MCF 10A (cell line): ENCODE measurements at regions not wholly inside any gene's neighbourhood (a gene's known extent, or its start where the extent isn't known, plus 50 kb on each side); places are given as distances from the start of the nearest gene placed in this dataset.
"Not testable (repeated sequence)": the region's sequence is repeated elsewhere in the genome, so short reads cannot be mapped to it uniquely, and the experiment has no call there.

Experiments used
- BruUV-seq: library from RNA; stranded (reverse); fragments of 400-500 nt; replicated peaks from 2 replicates; lab custom pipeline; 2021; lab: Mats Ljungman, UMichigan
- CTCF ChIA-PET: fragments of 300-600 bp; sonication (Branson Sonifier 250); formaldehyde crosslinking; extraction: SDS; loops from one replicate; lab custom pipeline; 2021; ENCODE audit warnings: antibody characterized with exemption, inconsistent platforms; lab: Yijun Ruan, JAX
- POLR2A ChIA-PET: fragments of 300-600, 350-650 bp; sonication (Branson Sonifier 250); formaldehyde crosslinking; extraction: SDS; loops from one replicate; lab custom pipeline; 2020; ENCODE audit warnings: antibody characterized with exemption, inconsistent platforms; lab: Yijun Ruan, JAX
- DNase-seq: peaks from one replicate; pipeline ENCODE4 v3.0.0-alpha.2; 2018; ENCODE audit not compliant: unreplicated experiment
- H3K27ac Mint-ChIP-seq: one replicate; pipeline ENCODE4 v1.8.0; 2022; ENCODE audit warnings: mild to moderate bottlenecking, low read depth, mixed read lengths; ENCODE audit not compliant: unreplicated experiment
- H3K27me3 Mint-ChIP-seq: one replicate; pipeline ENCODE4 v1.8.0; 2022; ENCODE audit warnings: mixed read lengths; ENCODE audit not compliant: insufficient read depth, unreplicated experiment
- H3K36me3 Mint-ChIP-seq: one replicate; pipeline ENCODE4 v1.8.0; 2022; ENCODE audit warnings: mild to moderate bottlenecking, moderate library complexity, mixed read lengths; ENCODE audit not compliant: insufficient read depth, unreplicated experiment
- H3K4me1 Mint-ChIP-seq: one replicate; pipeline ENCODE4 v1.8.0; 2022; ENCODE audit warnings: mixed read lengths; ENCODE audit not compliant: insufficient read depth, unreplicated experiment
- H3K4me3 Mint-ChIP-seq: one replicate; pipeline ENCODE4 v1.8.0; 2022; ENCODE audit warnings: mild to moderate bottlenecking, moderate library complexity, mixed read lengths; ENCODE audit not compliant: unreplicated experiment
- H3K9me3 Mint-ChIP-seq: one replicate; pipeline ENCODE4 v1.8.0; 2022; ENCODE audit warnings: mixed read lengths; ENCODE audit not compliant: unreplicated experiment
- CTCF ChIP-seq: fragments of 200-600 bp; IDR thresholded peaks from one replicate; pipeline ENCODE4 v1.8.0; 2022; ENCODE audit warnings: antibody characterized with exemption, mild to moderate bottlenecking; ENCODE audit not compliant: unreplicated experiment
- intact Hi-C: fragments of 100-400 bp; cut with micrococcal nuclease; formaldehyde crosslinking; loops from 2 replicates; pipeline ENCODE4 v1.14.1; 2022

- H3K36me3 Mint-ChIP-seq: no peaks in the 10 kb centered on the region
- H3K9me3 Mint-ChIP-seq: no peaks in the 10 kb centered on the region
- peaks cover 5% of the 10 kb centered on the region for H3K4me1 Mint-ChIP-seq
- no peak for TF ChIP-seq CTCF
- ChIA-PET CTCF (no interaction called here), POLR2A (no interaction called here)
- intact Hi-C loops: no loop called here
- H3K27me3 Mint-ChIP-seq: no peaks in the 10 kb centered on the region
- BruUV-seq: no TSS peak
- H3K4me3 Mint-ChIP-seq: no peak overlapping the region
- DNase-seq: no peak
- H3K27ac Mint-ChIP-seq: peak overlapping the region; percentile 23
These were observed 103.1 kb downstream of the VGLL3 start for GRCh38 chr3:86887876-86888275.

GRCh38 chr3:86880066-86880465 lies 110.9 kb downstream of the VGLL3 start:
- H3K9me3 Mint-ChIP-seq: no peaks in the 10 kb centered on the region
- no peak overlapping the region for H3K4me3 Mint-ChIP-seq
- POLR2A ChIA-PET: interaction anchor here (2.0 kb wide), 1 partner anchor 111 kb away, joined by 5 read pairs; the partner anchor contains the start of gene VGLL3
- H3K4me1 Mint-ChIP-seq: peaks cover 7% of the 10 kb centered on the region
- CTCF ChIA-PET: interaction anchor here (1.9 kb wide), 1 partner anchor 10 kb away, joined by 9 read pairs; no protein-coding TSS in a partner anchor
- DNase-seq: no peak
- BruUV-seq: no TSS peak
- H3K36me3 Mint-ChIP-seq: no peaks in the 10 kb centered on the region
- no peaks in the 10 kb centered on the region for H3K27me3 Mint-ChIP-seq
- no peak for TF ChIP-seq CTCF
- intact Hi-C loops: no loop called here
- H3K27ac Mint-ChIP-seq: no peak overlapping the region

DNA sequence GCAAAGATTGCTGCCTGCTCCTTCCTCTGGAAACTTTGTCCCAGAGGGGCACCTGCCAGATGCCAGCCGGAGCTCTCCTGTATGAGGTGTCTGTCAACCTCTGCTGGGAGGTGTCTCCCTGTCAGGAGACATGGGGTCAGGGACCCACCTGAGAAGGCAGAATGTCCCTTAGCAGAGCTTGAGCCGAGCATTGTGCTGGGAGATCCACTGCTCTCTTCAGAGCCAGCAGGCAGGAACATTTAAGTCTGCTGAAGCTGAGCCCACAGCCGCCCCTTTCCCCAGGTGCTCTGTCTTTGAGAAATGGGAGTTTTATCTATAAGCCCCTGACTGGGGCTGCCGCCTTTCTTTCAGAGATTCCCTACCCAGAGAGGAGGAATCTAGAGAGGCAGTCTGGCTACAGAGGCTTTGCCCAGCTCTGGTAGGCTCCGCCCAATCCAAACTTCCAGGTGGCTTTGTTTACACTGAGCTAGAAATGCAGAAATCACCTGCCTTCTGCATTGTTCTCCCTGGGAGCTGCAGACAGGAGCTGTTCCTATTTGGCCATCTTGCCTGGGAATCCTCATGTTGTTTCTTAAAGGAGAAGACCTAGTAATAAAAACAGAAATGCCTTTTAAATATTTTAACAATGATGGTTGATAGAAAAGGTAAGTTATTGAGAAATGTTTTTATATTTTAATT lies 114.3 kb downstream of the VGLL3 start:
- H3K27me3 Mint-ChIP-seq, H3K4me3 Mint-ChIP-seq, POLR2A ChIA-PET, BruUV-seq, H3K4me1 Mint-ChIP-seq, H3K36me3 Mint-ChIP-seq, CTCF ChIA-PET, H3K27ac Mint-ChIP-seq, intact Hi-C loops: not testable (repeated sequence)
- DNase-seq: peak; percentile 13
- H3K9me3 Mint-ChIP-seq: peaks cover 12% of the 10 kb centered on the region

DNA sequence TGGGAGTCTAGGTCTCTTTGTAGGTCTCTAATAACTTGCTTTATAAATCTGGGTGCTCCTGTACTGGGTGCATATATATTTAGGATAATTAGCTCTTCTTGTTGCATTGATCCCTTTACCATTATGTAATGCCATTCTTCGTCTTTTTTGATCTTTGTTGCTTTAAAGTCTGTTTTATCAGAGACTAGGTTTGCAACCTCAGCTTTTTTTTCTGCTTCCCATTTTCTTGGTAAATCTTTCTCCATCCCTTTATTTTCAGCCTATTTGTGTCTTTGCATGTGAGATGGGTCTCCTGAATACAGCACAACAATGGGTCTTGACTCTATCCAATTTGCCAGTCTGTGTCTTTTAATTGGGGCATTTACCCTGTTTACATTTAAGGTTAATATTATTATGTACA lies 116.2 kb downstream of the VGLL3 start:
- H3K27ac Mint-ChIP-seq, H3K4me3 Mint-ChIP-seq, BruUV-seq, CTCF ChIA-PET, intact Hi-C loops, H3K36me3 Mint-ChIP-seq, H3K27me3 Mint-ChIP-seq, POLR2A ChIA-PET, H3K4me1 Mint-ChIP-seq, DNase-seq: not testable (repeated sequence)
- H3K9me3 Mint-ChIP-seq: peaks cover 12% of the 10 kb centered on the region

- Mint-ChIP-seq H3K27ac (no peak overlapping the region), H3K4me3 (no peak overlapping the region), H3K27me3 (no peaks in the 10 kb centered on the region), H3K36me3 (no peaks in the 10 kb centered on the region), H3K9me3 (peaks cover 8% of the 10 kb centered on the region), H3K4me1 (no peaks in the 10 kb centered on the region)
- DNase-seq: no peak
- CTCF ChIA-PET: interaction anchor here (0.7 to 1.7 kb wide), 2 partner anchors 11 to 137 kb away, joined by 3 to 9 read pairs; no protein-coding TSS in a partner anchor
- intact Hi-C loops: no loop called here
- POLR2A ChIA-PET: interaction anchor here (1.5 kb wide), 1 partner anchor 8 kb away, joined by 3 read pairs; no protein-coding TSS in a partner anchor
- no TSS peak for BruUV-seq
- no peak for TF ChIP-seq CTCF
These were observed 121.4 kb downstream of the VGLL3 start for GRCh38 chr3:86869566-86869965.
